ENCODE measurements at regions not wholly inside any gene's neighbourhood (a gene's known extent, or its start where the extent isn't known, plus 50 kb on each side); places are given as distances from the start of the nearest gene placed in this dataset.

GRCh38 chr17:72538443-72538842 is 417.6 kb downstream of the SOX9 start:
- peaks cover 13% of the 10 kb centered on the region for H3K4me1 ChIP-seq
- no peak overlapping the region for H3K4me3 ChIP-seq
- H3K36me3 ChIP-seq (ENCODE audit: low read depth, missing control alignments) = no peaks in the 10 kb centered on the region
- TF ChIP-seq POLR2A (IDR thresholded peaks at IDR 0.05) (no peak), CTCF (IDR thresholded peaks at IDR 0.05) (no peak)
- H3K27me3 ChIP-seq = no peaks in the 10 kb centered on the region
- H3K27ac ChIP-seq = peak overlapping the region in 1 of 2 donors; percentile 45
- no peak for DNase-seq
- 59 to 81% methylated on average over 5 of the region's 5 CpGs for WGBS, 2 donors
- no peaks in the 10 kb centered on the region for H3K9me3 ChIP-seq
- intact Hi-C loops (cut with DNase I; ENCODE audit: low total_unique reads) = no loop called here

- TF ChIP-seq POLR2A (IDR thresholded peaks at IDR 0.05) (no peak), CTCF (IDR thresholded peaks at IDR 0.05) (no peak)
- no peak overlapping the region for H3K4me3 ChIP-seq
- peak overlapping the region; percentile 10 to 45 for H3K27ac ChIP-seq
- 66 to 78% methylated on average over 13 of the region's 13 CpGs for WGBS, 2 donors
- intact Hi-C loops (cut with DNase I; ENCODE audit: low total_unique reads) = no loop called here
- DNase-seq = peak; percentile 54
- no peaks in the 10 kb centered on the region for H3K9me3 ChIP-seq
- no peaks in the 10 kb centered on the region for H3K36me3 ChIP-seq (ENCODE audit: low read depth, missing control alignments)
- H3K4me1 ChIP-seq = peaks cover 13% of the 10 kb centered on the region
- no peaks in the 10 kb centered on the region for H3K27me3 ChIP-seq
Observed at GRCh38 chr17:72538901-72539352, 418.1 kb downstream of the SOX9 start.

- Histone ChIP-seq H3K4me3 (peak overlapping the region in 1 of 2 donors; percentile 12), H3K4me1 (peaks cover 13% of the 10 kb centered on the region), H3K9me3 (no peaks in the 10 kb centered on the region), H3K27ac (peak overlapping the region in 1 of 2 donors; percentile 52), H3K36me3 (ENCODE audit: low read depth, missing control alignments) (no peaks in the 10 kb centered on the region), H3K27me3 (no peaks in the 10 kb centered on the region)
- DNase-seq = peak; percentile 84
- WGBS, 2 donors = 4 to 7% methylated on average over 25 to 50 of the region's 50 CpGs
- TF ChIP-seq POLR2A (IDR thresholded peaks at IDR 0.05) (no peak), CTCF (IDR thresholded peaks at IDR 0.05) (peak; percentile 89 to 99 (median 91))
- intact Hi-C loops (cut with DNase I; ENCODE audit: low total_unique reads) = no loop called here
Observed at GRCh38 chr17:72539981-72540897, 419.4 kb downstream of the SOX9 start.

GRCh38 chr17:72542317-72542716 is 421.5 kb downstream of the SOX9 start:
- Histone ChIP-seq H3K4me1 (peaks cover 13% of the 10 kb centered on the region), H3K9me3 (no peaks in the 10 kb centered on the region), H3K36me3 (ENCODE audit: low read depth, missing control alignments) (no peaks in the 10 kb centered on the region), H3K27me3 (no peaks in the 10 kb centered on the region), H3K4me3 (no peak overlapping the region), H3K27ac (no peak overlapping the region)
- no peak for DNase-seq
- 54 to 56% methylated on average over 5 of the region's 5 CpGs for WGBS, 2 donors
- intact Hi-C loops (cut with DNase I; ENCODE audit: low total_unique reads) = no loop called here
- TF ChIP-seq POLR2A (IDR thresholded peaks at IDR 0.05) (no peak), CTCF (IDR thresholded peaks at IDR 0.05) (no peak)

Data from testis (tissue), 2 donors.